Esophagus muscularis mucosa (tissue), 4 donors: ENCODE measurements at regions not wholly inside any gene's neighbourhood (a gene's known extent, or its start where the extent isn't known, plus 50 kb on each side); places are given as distances from the start of the nearest gene placed in this dataset.
"Not testable (repeated sequence)": the region's sequence is repeated elsewhere in the genome, so short reads cannot be mapped to it uniquely, and the experiment has no call there.

Source experiments
- DNase-seq: peaks from one replicate; pipeline ENCODE4 v3.0.0-alpha.2; 2017; ENCODE audit errors: extremely low spot score
- H3K27ac ChIP-seq, 4 donors: fragments of 200-600 bp; sonication (generic); replicated peaks in 1 of 4; 1 replicate in 3 of 4; 2 replicates in 1 of 4; pipeline ENCODE4 v1.5.1; 2016 to 2019; ENCODE audit warnings: mild to moderate bottlenecking in 1 of 4
- H3K27me3 ChIP-seq, 4 donors: fragments of 200-600 bp; sonication (generic); one replicate each; pipeline versions ENCODE4 v1.5.1 to v1.6.0; 2016 to 2019
- H3K36me3 ChIP-seq, 4 donors: fragments of 200-600 bp; sonication (generic); one replicate each; pipeline ENCODE4 v1.5.1; 2016 to 2019
- H3K4me1 ChIP-seq, 4 donors: fragments of 200-600 bp; sonication (generic); one replicate each; pipeline ENCODE4 v1.5.1; 2016 to 2019
- H3K4me3 ChIP-seq, 4 donors: fragments of 200-600 bp; sonication (generic); 1 replicate in 2 of 4; 2 replicates in 2 of 4; pipeline ENCODE4 v1.5.1; 2016 to 2019; ENCODE audit warnings: mild to moderate bottlenecking in 4 of 4, moderate library complexity in 1 of 4
- H3K9me3 ChIP-seq, 4 donors: fragments of 200-600 bp; sonication (generic); 1 replicate in 3 of 4; 2 replicates in 1 of 4; pipeline ENCODE4 v1.5.1; 2016 to 2019
- CTCF ChIP-seq, 3 experiments: fragments of 200-600 bp in 2 of 3; fragments of 450-650 bp in 1 of 3; sonication (generic) in 2 of 3; IDR thresholded peaks; one replicate each; pipeline ENCODE4 v1.5.1; 2017 to 2019; ENCODE audit warnings: antibody characterized with exemption in 3 of 3, mild to moderate bottlenecking in 2 of 3, moderate library complexity in 1 of 3
- EP300 ChIP-seq: sonication (generic); formaldehyde crosslinking; IDR thresholded peaks from one replicate; pipeline ENCODE4 v1.6.1; 2017; ENCODE audit warnings: antibody characterized with exemption
- POLR2A ChIP-seq: fragments of 450-650 bp; IDR thresholded peaks from one replicate; pipeline ENCODE4 v1.6.1; 2017; ENCODE audit warnings: antibody characterized with exemption, moderate library complexity, mild to moderate bottlenecking, low read depth
- POLR2AphosphoS5 ChIP-seq, 2 donors: sonication (generic); formaldehyde crosslinking; IDR thresholded peaks; one replicate each; pipeline ENCODE4 v1.6.1; 2017; ENCODE audit warnings: antibody characterized with exemption in 2 of 2
- WGBS: methylation state at CpG from one replicate; pipeline ENCODE4 v1.1.5; 2018; 5-methylcytosine and 5-hydroxymethylcytosine counted together
- intact Hi-C: fragments of 100-400 bp; cut with DNase I; formaldehyde crosslinking; loops from one replicate; pipeline ENCODE4 v1.15.1; 2023

GRCh38 chr2:146414456-146414855, 1430.4 kb upstream of the ACVR2A start:
- H3K4me1 ChIP-seq, result no peaks in the 10 kb centered on the region
- intact Hi-C loops, result no loop called here
- DNase-seq, result no peak

GRCh38 chr2:146413086-146413610, 1431.7 kb upstream of the ACVR2A start:
- Histone ChIP-seq H3K36me3 (no peaks in the 10 kb centered on the region), H3K4me3 (no peak overlapping the region), H3K9me3 (no peaks in the 10 kb centered on the region), H3K27me3 (no peaks in the 10 kb centered on the region), H3K4me1 (no peaks in the 10 kb centered on the region), H3K27ac (no peak overlapping the region)
- 94% methylated on average over 21 of the region's 22 CpGs for WGBS
- intact Hi-C loops, result no loop called here
- DNase-seq, result no peak
- no peak for TF ChIP-seq POLR2AphosphoS5 (IDR thresholded peaks at IDR 0.05)
- no peak for TF ChIP-seq CTCF (IDR thresholded peaks at IDR 0.05)
- no peak for TF ChIP-seq EP300
- TF ChIP-seq POLR2A, result no peak

More at GRCh38 chr2:146414456-146414855, 1430.4 kb upstream of the ACVR2A start:
- Histone ChIP-seq H3K36me3 (no peaks in the 10 kb centered on the region), H3K4me3 (no peak overlapping the region), H3K9me3 (no peaks in the 10 kb centered on the region), H3K27me3 (no peaks in the 10 kb centered on the region), H3K27ac (no peak overlapping the region)
- TF ChIP-seq EP300, result no peak
- TF ChIP-seq POLR2AphosphoS5 (IDR thresholded peaks at IDR 0.05), result no peak
- no peak for TF ChIP-seq CTCF (IDR thresholded peaks at IDR 0.05)
- TF ChIP-seq POLR2A, result no peak
- WGBS, result 81% methylated on average over 5 of the region's 5 CpGs

- Histone ChIP-seq H3K4me1 (no peaks in the 10 kb centered on the region), H3K27ac (no peak overlapping the region), H3K9me3 (no peaks in the 10 kb centered on the region), H3K27me3 (no peaks in the 10 kb centered on the region), H3K36me3 (no peaks in the 10 kb centered on the region), H3K4me3 (no peak overlapping the region)
- DNase-seq, result no peak
- intact Hi-C loops, result no loop called here
- no peak for TF ChIP-seq CTCF (IDR thresholded peaks at IDR 0.05)
- no peak for TF ChIP-seq POLR2AphosphoS5 (IDR thresholded peaks at IDR 0.05)
- no peak for TF ChIP-seq EP300
- no peak for TF ChIP-seq POLR2A
- 90% methylated on average over 8 of the region's 8 CpGs for WGBS
Observed at GRCh38 chr2:146412625-146413024, 1432.2 kb upstream of the ACVR2A start.

- 90% methylated on average over 27 of the region's 30 CpGs for WGBS
- H3K4me3 ChIP-seq, H3K27me3 ChIP-seq, DNase-seq, H3K27ac ChIP-seq, H3K9me3 ChIP-seq, H3K4me1 ChIP-seq, H3K36me3 ChIP-seq, intact Hi-C loops: not testable (repeated sequence)
Observed at GRCh38 chr2:146405402-146406309, 1439.2 kb upstream of the ACVR2A start.

- H3K4me3 ChIP-seq, H3K27me3 ChIP-seq, H3K9me3 ChIP-seq, H3K36me3 ChIP-seq, intact Hi-C loops, H3K4me1 ChIP-seq, H3K27ac ChIP-seq, DNase-seq: not testable (repeated sequence)
- WGBS, result no CpG with 5 or more reads among the region's 28 CpGs
Observed at GRCh38 chr2:146403546-146404160, 1441.2 kb upstream of the ACVR2A start.
